Breast epithelium (tissue), 4 donors: ENCODE measurements at regions not wholly inside any gene's neighbourhood (a gene's known extent, or its start where the extent isn't known, plus 50 kb on each side); places are given as distances from the start of the nearest gene placed in this dataset.

Experiments used
- DNase-seq, 2 donors: peaks; one replicate each; pipeline ENCODE4 v3.0.0-alpha.2; 2019; ENCODE audit warnings: low spot score in 2 of 2
- H3K27ac ChIP-seq, 2 donors: fragments of 200-600 bp; sonication (generic) in 1 of 2; one replicate each; pipeline ENCODE4 v1.5.1; 2016 to 2019; ENCODE audit warnings: mild to moderate bottlenecking in 1 of 2
- H3K27me3 ChIP-seq, 2 donors: fragments of 200-600 bp; sonication (generic) in 1 of 2; one replicate each; pipeline versions ENCODE4 v1.5.1 to v1.6.0; 2017 to 2019; ENCODE audit warnings: control low read depth in 1 of 2, mild to moderate bottlenecking in 1 of 2
- H3K36me3 ChIP-seq: fragments of 200-600 bp; one replicate; pipeline ENCODE4 v1.5.1; 2019
- H3K4me1 ChIP-seq, 2 donors: fragments of 200-600 bp; sonication (generic); one replicate each; pipeline ENCODE4 v1.5.1; 2016 to 2019; ENCODE audit warnings: control low read depth in 1 of 2
- H3K4me3 ChIP-seq, 3 donors: fragments of 200-600 bp; sonication (generic); 1 replicate in 2 of 3; 2 replicates in 1 of 3; pipeline ENCODE4 v1.5.1; 2016 to 2019; ENCODE audit warnings: mild to moderate bottlenecking in 3 of 3, moderate library complexity in 2 of 3
- H3K9me3 ChIP-seq, 2 donors: fragments of 200-600 bp; sonication (generic) in 1 of 2; one replicate each; pipeline ENCODE4 v1.5.1; 2016 to 2019; ENCODE audit warnings: control low read depth in 1 of 2
- POLR2A ChIP-seq: fragments of 450-650 bp; IDR thresholded peaks from one replicate; pipeline ENCODE4 v1.6.1; 2016; ENCODE audit warnings: antibody characterized with exemption, mild to moderate bottlenecking, moderate library complexity
- POLR2AphosphoS5 ChIP-seq, 3 donors: sonication (generic); formaldehyde crosslinking; IDR thresholded peaks; one replicate each; pipeline ENCODE4 v1.6.1; 2017; ENCODE audit warnings: antibody characterized with exemption in 3 of 3
- intact Hi-C: fragments of 100-400 bp; cut with DNase I; formaldehyde crosslinking; loops from one replicate; pipeline ENCODE4 v1.15.1; 2023; ENCODE audit warnings: low total_unique reads
- TF ChIP-seq, protein P1 (sequence below), 3 donors: fragments of 450-650 bp; IDR thresholded peaks; one replicate each; pipeline ENCODE4 v1.5.1; 2016 to 2017; ENCODE audit warnings: antibody characterized with exemption in 3 of 3, mild to moderate bottlenecking in 3 of 3, moderate library complexity in 3 of 3

GRCh38 chr6:44649365-44650025, 262.0 kb downstream of the CDC5L start:
- no peaks in the 10 kb centered on the region for H3K9me3 ChIP-seq
- intact Hi-C loops, result loop anchor here (10.0 kb wide), 2 partner anchors 105 to 1275 kb away; no protein-coding TSS in a partner anchor
- H3K4me1 ChIP-seq, result no peaks in the 10 kb centered on the region
- TF ChIP-seq, protein P1, sequence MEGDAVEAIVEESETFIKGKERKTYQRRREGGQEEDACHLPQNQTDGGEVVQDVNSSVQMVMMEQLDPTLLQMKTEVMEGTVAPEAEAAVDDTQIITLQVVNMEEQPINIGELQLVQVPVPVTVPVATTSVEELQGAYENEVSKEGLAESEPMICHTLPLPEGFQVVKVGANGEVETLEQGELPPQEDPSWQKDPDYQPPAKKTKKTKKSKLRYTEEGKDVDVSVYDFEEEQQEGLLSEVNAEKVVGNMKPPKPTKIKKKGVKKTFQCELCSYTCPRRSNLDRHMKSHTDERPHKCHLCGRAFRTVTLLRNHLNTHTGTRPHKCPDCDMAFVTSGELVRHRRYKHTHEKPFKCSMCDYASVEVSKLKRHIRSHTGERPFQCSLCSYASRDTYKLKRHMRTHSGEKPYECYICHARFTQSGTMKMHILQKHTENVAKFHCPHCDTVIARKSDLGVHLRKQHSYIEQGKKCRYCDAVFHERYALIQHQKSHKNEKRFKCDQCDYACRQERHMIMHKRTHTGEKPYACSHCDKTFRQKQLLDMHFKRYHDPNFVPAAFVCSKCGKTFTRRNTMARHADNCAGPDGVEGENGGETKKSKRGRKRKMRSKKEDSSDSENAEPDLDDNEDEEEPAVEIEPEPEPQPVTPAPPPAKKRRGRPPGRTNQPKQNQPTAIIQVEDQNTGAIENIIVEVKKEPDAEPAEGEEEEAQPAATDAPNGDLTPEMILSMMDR (IDR thresholded peaks at IDR 0.05), result no peak
- TF ChIP-seq POLR2AphosphoS5 (IDR thresholded peaks at IDR 0.05) (no peak), POLR2A (no peak)
- no peak for DNase-seq
- no peak overlapping the region for H3K4me3 ChIP-seq
- H3K36me3 ChIP-seq, result no peaks in the 10 kb centered on the region
- H3K27me3 ChIP-seq, result no peaks in the 10 kb centered on the region
- peak overlapping the region in 1 of 2 donors; percentile 20 for H3K27ac ChIP-seq

- no peak overlapping the region for H3K4me3 ChIP-seq
These were observed 263.0 kb downstream of the CDC5L start for GRCh38 chr6:44650495-44650894.

GRCh38 chr6:44650947-44651346, 263.4 kb downstream of the CDC5L start:
- intact Hi-C loops, result loop anchor here (10.0 kb wide), 2 partner anchors 104 to 1274 kb away; no protein-coding TSS in a partner anchor
- Histone ChIP-seq H3K27ac (no peak overlapping the region), H3K4me1 (no peaks in the 10 kb centered on the region), H3K27me3 (no peaks in the 10 kb centered on the region), H3K36me3 (no peaks in the 10 kb centered on the region), H3K4me3 (no peak overlapping the region), H3K9me3 (no peaks in the 10 kb centered on the region)
- no peak for DNase-seq
- TF ChIP-seq POLR2AphosphoS5 (IDR thresholded peaks at IDR 0.05), result no peak
- TF ChIP-seq, protein P1 (IDR thresholded peaks at IDR 0.05), result no peak
- TF ChIP-seq POLR2A, result no peak

More at GRCh38 chr6:44650495-44650894, 263.0 kb downstream of the CDC5L start:
- Histone ChIP-seq H3K27ac (no peak overlapping the region), H3K36me3 (no peaks in the 10 kb centered on the region), H3K9me3 (no peaks in the 10 kb centered on the region), H3K4me1 (no peaks in the 10 kb centered on the region), H3K27me3 (no peaks in the 10 kb centered on the region)
- TF ChIP-seq POLR2A (no peak), POLR2AphosphoS5 (IDR thresholded peaks at IDR 0.05) (no peak)
- TF ChIP-seq, protein P1 (IDR thresholded peaks at IDR 0.05), result no peak
- intact Hi-C loops, result loop anchor here (10.0 kb wide), 2 partner anchors 104 to 1274 kb away; no protein-coding TSS in a partner anchor
- DNase-seq, result no peak

GRCh38 chr6:44651604-44652003, 264.1 kb downstream of the CDC5L start:
- H3K4me3 ChIP-seq, result no peak overlapping the region
- no peak for TF ChIP-seq POLR2AphosphoS5 (IDR thresholded peaks at IDR 0.05)
- TF ChIP-seq POLR2A, result no peak
- TF ChIP-seq, protein P1 (IDR thresholded peaks at IDR 0.05), result no peak
- no peaks in the 10 kb centered on the region for H3K36me3 ChIP-seq
- H3K4me1 ChIP-seq, result no peaks in the 10 kb centered on the region
- H3K27me3 ChIP-seq, result no peaks in the 10 kb centered on the region
- no peaks in the 10 kb centered on the region for H3K9me3 ChIP-seq
- no peak for DNase-seq
- no peak overlapping the region for H3K27ac ChIP-seq
- intact Hi-C loops, result loop anchor here (10.0 kb wide), 2 partner anchors 103 to 1273 kb away; no protein-coding TSS in a partner anchor

DNA sequence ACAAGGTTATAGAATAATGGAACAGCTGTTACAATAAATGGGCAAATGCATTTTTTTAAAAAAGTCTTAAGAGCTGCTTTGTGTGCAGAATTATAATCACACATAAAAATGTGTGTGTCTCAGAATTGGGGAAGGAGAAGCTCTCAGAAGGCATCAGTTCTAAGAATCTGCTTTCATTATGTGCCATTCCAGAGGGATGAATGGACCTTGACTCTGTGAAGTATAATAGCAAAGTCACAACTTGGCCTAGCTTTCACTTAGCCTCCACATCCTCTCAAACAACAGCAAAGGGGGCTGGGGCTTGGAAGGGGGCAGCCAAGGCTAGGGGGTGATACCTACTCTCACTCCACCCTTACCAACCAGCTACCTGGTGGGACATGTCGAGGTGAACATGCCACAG, 265.0 kb downstream of the CDC5L start:
- Histone ChIP-seq H3K9me3 (no peaks in the 10 kb centered on the region), H3K27ac (no peak overlapping the region), H3K36me3 (no peaks in the 10 kb centered on the region), H3K4me1 (no peaks in the 10 kb centered on the region), H3K4me3 (no peak overlapping the region), H3K27me3 (no peaks in the 10 kb centered on the region)
- intact Hi-C loops, result loop anchor here (10.0 kb wide), 2 partner anchors 102 to 1272 kb away; no protein-coding TSS in a partner anchor
- DNase-seq, result no peak
- TF ChIP-seq, protein P1 (IDR thresholded peaks at IDR 0.05), result no peak
- TF ChIP-seq POLR2AphosphoS5 (IDR thresholded peaks at IDR 0.05) (no peak), POLR2A (no peak)
